Fibroblast of skin of abdomen (primary cell): ENCODE measurements at regions not wholly inside any gene's neighbourhood (a gene's known extent, or its start where the extent isn't known, plus 50 kb on each side); places are given as distances from the start of the nearest gene placed in this dataset.
"Not testable (repeated sequence)": the region's sequence is repeated elsewhere in the genome, so short reads cannot be mapped to it uniquely, and the experiment has no call there.

Experiments
- DNase-seq: peaks from one replicate; pipeline ENCODE4 v3.0.0-alpha.2; 2013

- not testable (repeated sequence) for DNase-seq
These were observed 452.6 kb upstream of the CBLB start for GRCh38 chr3:106321438-106321837.

- DNase-seq, result no peak
These were observed 454.8 kb upstream of the CBLB start for GRCh38 chr3:106323586-106323985.

GRCh38 chr3:106326941-106327695, 458.3 kb upstream of the CBLB start:
- DNase-seq, result peak; percentile 58

DNA sequence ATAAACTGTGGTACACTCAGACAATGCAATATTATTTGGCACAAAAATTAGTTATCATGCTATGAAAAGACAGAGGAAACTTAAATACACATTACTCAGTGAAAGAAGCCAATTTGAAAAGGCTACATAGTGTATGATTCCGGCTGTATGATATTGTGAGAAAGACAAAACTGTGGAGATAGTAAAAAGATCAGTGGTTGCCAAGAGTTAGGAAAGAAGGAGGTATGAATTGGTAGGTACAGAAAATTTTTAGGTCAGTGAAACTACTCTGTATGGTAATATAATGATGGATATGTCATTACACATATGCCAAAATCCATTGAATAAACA, 458.8 kb upstream of the CBLB start:
- DNase-seq, result no peak

DNA sequence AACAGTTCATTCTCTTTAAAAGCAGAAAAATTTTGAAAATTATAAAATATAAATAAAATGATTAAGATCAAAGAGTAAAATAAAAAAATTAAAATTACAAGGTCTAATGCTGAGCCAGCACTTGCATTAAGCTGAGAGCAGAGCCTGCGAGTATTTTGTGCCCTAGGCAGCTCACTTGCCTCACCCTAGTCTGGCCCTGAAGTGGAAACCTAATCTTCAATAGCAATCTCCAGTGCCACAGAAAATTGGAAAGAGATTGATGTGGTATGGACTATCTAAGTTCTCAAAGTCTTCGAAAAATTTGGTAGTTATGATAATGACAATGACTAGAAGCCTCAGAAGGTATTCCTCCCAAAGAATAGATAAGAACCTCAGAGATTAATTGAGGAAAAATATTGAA, 459.4 kb upstream of the CBLB start:
- DNase-seq, result no peak

DNA sequence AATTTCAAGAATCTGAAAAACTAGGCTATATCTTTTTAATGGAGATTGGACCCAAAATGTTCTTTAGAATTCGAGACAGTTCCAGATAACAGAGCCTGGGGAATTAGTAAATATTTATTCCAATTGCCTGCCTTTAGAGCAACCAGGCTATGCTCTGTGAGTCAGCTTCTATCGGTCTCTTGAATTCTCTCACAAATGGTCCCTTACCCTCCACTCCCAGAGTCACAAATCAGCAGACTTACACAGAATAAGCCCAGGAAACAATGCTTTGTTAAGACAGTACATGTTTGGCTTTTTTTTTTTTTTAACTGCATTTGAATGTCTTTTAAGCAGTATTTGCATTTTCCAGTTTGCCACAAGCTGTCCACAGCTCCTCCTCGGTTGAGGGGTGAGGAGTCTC, 460.7 kb upstream of the CBLB start:
- no peak for DNase-seq

- DNase-seq, result no peak
These were observed 462.8 kb upstream of the CBLB start for GRCh38 chr3:106331636-106332035.

DNA sequence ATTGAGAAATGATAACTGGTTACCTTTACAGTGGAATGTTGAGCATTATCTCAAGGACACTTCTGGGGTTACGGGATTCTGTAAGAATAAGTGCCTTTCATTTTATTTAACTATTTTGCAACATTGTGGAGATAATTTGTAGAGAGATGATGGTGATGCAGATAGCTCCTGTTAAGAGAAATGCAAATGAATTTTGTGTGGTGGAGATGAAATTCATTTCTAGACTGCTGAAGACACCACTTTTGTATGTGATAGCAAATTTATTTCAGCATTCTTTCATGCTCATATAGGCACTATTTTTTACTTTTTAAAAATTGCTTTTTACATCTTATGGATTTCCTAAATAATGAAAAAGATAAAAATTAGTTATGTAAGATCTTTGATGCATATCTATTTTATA, 463.3 kb upstream of the CBLB start:
- DNase-seq, result no peak

DNA sequence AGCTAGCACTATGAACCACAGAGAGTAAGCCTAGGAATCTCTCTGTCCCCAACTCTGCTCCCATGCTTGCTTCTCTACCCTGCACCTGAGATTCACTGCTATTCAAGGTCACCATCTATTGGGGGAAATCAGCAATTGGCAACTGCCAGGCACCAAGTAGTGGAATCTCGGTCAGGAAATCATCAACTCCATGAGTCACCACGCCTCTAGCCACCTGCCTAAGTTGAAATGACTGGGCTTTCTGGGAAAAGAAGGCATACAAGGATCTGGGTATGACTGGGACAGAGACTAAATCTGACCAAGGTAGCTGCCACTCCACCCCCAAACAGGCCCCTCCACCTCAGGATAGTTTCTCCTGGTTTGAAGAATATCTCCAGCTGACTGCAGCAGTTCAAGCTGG, 464.1 kb upstream of the CBLB start:
- DNase-seq, result no peak

GRCh38 chr3:106333911-106334618, 465.3 kb upstream of the CBLB start:
- DNase-seq, result peak; percentile 64

- DNase-seq, result no peak
These were observed 467.8 kb upstream of the CBLB start for GRCh38 chr3:106336619-106337018.

- DNase-seq, result peak; percentile 31
These were observed 468.3 kb upstream of the CBLB start for GRCh38 chr3:106337116-106337515.

DNA sequence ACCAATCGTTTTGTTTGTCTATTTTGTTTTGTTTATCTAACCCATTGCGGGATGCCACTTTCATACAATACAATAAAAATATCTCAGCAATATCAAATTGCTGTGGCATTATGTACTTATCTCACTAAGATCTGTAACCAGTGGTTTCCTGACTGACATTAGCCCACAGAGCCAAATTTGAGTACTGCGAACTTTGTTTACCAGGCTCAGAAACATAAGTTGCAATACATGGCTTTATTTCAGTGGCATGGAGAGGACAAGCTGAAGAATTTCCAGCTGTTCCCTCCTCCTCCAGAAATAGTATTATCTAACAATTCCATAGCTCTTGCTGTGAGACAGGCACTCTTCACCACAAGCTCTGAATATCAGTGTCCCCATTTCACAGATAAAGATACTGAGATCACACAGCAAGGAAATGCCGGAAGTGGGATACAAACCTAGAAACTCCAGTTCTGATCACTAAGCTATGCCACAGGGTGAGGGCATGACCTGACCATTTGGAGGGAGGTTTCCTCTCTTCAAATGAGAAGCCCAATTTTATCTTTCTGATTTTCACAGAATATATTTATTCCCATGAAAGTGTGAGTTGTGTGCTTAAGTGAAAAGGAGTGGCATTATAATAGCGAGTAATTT, 469.9 kb upstream of the CBLB start:
- no peak for DNase-seq

DNA sequence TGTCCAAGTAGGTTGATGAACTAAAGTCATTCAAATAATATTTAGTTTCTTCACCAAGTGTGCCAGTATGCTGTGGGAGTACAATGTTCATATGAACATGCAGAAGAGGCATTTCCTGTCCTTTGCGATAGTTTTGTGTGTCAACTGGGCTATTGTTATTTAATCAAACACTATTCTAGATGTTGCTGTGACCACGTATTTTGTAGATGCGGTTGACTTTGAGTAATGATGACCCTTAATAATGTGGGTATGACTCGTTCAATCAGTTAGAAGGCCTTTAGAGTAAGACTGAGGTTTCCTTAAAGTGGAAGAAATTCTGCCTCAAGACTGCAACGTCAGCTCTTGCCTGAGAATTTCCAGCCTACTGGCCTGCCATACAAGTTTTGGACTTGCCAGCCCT, 470.7 kb upstream of the CBLB start:
- peak; percentile 26 for DNase-seq

DNA sequence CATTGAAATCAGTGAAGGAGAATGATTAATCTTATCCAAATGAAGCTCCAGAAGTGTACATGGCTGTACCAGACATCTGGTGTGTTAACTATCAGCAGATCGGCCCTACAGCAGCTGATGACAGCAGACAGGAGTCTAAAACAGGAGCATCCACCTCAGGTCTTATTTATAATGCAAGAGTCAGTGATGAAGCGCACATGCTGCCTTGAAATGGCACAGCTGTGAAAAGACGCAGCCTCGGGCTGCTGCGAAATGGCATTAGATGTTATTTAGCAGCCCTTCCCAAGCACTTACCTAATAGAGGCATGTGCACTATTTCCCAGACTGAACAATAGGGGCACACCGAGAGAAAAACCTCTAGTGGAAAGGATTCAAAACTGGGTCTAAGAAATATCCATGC, 472.3 kb upstream of the CBLB start:
- DNase-seq, result peak; percentile 63

GRCh38 chr3:106341586-106342162, 472.9 kb upstream of the CBLB start:
- DNase-seq, result no peak

DNA sequence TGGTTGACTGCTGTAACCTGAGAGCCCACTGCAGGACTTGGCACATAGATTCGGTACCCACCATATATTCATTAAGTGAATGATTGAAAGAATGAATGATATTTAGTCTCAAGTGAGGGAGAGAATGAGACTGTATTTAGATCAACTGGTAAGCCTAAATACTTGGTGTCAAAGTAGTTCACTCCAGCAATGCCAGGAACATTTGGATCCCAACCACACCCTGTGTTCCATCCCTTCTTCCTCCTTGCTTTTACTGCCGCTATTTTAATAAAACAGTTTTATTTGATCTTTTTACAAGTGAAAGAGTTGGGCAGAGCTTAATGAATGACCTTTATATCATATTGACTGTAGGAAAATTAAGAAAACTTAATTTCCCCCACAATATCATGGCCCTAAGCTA, 473.6 kb upstream of the CBLB start:
- DNase-seq, result no peak

DNA sequence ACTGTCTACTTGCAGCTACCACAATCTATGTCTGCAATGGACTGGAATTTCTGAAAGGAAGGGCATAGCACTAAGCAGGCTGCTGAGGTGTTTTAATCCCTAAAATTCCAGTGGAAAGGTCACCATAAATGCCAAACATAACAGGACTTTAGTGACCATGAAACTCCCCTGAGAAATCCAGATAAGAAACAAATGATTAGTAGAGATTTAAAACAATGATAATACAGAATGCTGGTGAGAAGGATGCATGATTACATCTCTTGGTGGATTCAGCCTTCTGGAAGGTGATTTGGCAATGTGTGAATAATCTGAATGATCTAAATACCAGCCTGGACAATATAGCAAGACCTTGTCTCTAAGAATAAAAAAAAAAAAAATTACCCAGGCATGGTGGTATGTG, 475.0 kb upstream of the CBLB start:
- DNase-seq, result no peak

DNA sequence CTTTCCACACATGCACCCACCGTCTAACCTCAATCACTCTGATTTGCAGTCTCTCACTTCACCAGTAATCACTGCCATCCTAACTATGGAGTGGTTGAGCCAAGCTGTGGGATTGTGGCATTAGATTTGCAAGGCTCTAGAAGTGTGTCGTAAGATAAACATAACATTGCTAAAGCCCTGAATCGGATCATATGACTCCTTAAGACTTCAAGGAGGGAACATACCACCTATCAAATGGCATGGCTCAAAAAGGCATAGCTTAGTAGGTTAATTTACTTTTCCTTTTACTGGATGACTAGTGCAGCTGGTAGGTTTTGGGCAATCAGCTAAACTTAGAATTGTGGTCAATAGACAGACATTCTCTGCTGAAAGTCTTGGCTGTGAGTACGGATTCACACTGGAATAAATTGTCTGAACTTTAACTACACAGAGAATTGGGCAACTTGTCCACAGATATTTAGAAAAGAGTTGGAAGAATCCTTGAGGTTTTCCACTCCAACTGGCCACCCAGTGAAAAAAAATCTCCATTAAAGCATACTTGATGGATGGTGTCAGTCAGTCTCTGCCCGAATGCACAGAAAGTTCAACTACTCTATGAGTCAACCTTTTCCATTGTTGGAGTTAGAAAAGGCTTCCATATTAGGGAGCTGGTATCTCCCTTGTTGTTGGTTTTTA, 476.7 kb upstream of the CBLB start:
- peak; percentile 99 for DNase-seq

DNA sequence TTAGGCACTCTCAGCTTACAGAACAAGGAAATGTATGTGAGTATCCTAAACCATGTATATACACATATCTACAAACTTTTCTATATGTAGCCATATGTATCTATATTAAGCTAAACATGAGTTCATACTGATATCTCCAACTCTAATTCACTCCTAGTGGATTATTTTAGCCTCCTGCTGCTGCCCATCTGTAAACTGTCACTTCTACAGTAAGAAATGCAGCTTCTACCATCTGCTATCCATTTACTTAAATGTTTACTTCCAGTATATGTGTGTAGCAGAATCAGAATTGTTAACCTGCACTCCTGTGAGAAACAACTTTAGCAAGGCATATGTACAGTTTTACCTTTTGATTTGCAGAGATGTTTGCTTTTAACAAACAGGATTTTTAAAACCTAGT, 478.5 kb upstream of the CBLB start:
- no peak for DNase-seq

DNA sequence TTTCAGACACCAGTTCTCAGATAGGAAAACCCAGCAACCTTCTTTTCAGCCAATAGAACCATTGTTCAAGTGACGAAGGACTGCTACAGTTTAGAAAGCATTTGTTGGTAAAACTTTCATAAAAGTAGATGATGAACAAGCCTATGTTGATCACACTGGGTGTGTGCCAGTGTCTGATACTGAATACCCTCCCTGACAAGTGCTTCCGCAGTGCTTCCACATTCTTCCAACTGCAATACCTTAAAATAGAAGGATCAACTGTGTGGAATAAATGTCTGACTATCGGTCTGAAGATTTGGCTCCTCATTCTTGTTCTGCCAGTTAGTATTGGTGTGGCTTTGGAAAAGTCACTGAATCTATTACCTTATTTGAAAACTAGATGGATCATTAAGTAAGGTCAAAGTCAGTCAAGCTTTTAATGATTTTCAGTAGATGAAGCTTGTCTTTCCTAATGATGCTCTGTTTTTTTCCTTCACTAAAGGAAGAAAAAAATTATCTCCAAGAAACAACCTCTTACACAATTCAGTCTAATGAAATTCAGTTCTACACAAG, 479.4 kb upstream of the CBLB start:
- no peak for DNase-seq

DNA sequence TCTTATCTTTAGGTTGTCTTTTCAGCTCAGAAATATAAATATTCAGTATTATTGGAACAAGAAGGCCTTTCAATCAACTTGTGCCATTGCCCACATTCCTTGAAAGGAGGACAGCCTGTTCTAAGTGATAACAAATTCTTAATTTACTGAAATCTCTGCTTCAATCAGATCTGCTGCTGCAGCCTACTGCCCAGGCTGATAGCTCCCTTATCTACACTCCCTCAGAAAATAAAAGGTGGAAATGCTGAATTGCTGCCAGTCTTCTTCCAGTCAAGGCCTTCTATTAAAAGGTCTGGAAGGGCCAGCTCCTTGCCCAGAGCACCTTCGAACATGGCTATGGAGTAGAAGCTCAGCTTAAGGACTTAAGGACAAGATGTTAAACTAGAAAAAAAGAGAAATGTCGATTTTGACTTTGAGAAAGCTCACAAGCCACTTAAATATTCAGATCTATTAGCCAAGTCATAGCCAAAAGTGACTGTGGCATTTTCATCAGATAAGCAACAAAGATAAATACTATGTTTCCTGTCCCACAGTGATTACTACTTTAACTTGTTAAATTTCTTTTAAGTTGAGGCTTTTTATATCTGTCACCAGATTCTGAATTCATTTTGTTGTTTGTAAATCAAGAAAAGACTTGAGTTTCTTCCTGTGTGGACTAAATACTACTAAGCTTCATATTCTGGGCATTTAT, 480.5 kb upstream of the CBLB start:
- DNase-seq, result no peak
